BLaER1 (cell line): ENCODE measurements at regions not wholly inside any gene's neighbourhood (a gene's known extent, or its start where the extent isn't known, plus 50 kb on each side); places are given as distances from the start of the nearest gene placed in this dataset.

Experiments used
- H3K27ac ChIP-seq: shearing (Covaris generic); formaldehyde crosslinking; 2 replicates; pipeline ENCODE4 v1.8.1; 2022
- H3K27me3 ChIP-seq: shearing (Covaris generic); formaldehyde crosslinking; 2 replicates; pipeline ENCODE4 v1.8.1; 2022
- H3K36me3 ChIP-seq: shearing (Covaris generic); formaldehyde crosslinking; 2 replicates; pipeline ENCODE4 v1.8.1; 2022
- H3K4me1 ChIP-seq: shearing (Covaris generic); formaldehyde crosslinking; 2 replicates; pipeline ENCODE4 v1.8.1; 2022
- H3K4me2 ChIP-seq: shearing (Covaris generic); formaldehyde crosslinking; 2 replicates; pipeline ENCODE4 v1.8.1; 2022
- H3K4me3 ChIP-seq: shearing (Covaris generic); formaldehyde crosslinking; 2 replicates; pipeline ENCODE4 v1.8.1; 2022
- H3K9ac ChIP-seq: shearing (Covaris generic); formaldehyde crosslinking; 2 replicates; pipeline ENCODE4 v1.8.1; 2022
- H3K9me3 ChIP-seq: shearing (Covaris generic); formaldehyde crosslinking; 2 replicates; pipeline ENCODE4 v1.8.1; 2022
- H4K20me1 ChIP-seq: shearing (Covaris generic); formaldehyde crosslinking; 2 replicates; pipeline ENCODE4 v1.8.1; 2022
- Cebpa-rat ChIP-seq: shearing (Covaris generic); IDR thresholded peaks from 2 replicates; pipeline ENCODE4 v1.8.1; 2022

DNA sequence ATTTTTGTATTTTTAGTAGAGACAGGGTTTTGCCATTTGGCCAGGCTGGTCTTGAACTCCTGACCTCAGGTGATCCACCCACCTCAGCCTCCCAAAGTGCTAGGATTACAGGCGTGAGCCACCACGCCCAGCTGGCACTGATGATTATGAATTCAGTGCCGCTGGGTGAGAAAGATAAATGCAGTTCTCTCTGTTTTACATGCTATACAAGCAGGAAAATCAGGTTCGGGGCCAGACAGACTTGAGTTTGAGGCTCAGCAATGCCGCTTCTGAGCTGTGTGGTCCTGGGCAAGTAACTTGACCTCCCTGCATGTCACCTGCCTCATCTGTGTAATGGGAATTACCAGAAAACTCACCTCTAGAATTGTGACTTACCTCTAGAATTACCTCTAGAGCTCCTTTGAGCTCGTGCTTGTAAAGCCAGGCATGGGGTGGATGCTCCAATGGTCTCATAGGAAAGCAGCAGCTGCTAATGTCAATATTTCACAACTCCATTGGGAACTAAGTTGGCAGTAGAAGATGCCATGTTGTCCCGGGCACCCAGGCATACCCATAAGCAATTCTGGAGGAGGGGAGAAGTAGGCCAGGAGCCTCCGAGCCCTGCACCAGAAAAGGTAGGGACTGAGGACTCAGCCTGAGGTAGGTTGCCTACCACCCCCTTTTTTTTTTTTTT lies 119.8 kb upstream of the SLC25A33 start:
- Histone ChIP-seq H3K27ac (no peak overlapping the region), H4K20me1 (no peaks in the 10 kb centered on the region), H3K9ac (no peak overlapping the region), H3K4me2 (peak overlapping the region; percentile 75), H3K4me3 (no peak overlapping the region), H3K4me1 (peaks cover 97% of the 10 kb centered on the region), H3K27me3 (peaks cover 19% of the 10 kb centered on the region; the same call in 1 of the 2 replicates), H3K36me3 (no peaks in the 10 kb centered on the region), H3K9me3 (peaks cover 8% of the 10 kb centered on the region; the same call in 1 of the 2 replicates)
- no peak for TF ChIP-seq Cebpa-rat

DNA sequence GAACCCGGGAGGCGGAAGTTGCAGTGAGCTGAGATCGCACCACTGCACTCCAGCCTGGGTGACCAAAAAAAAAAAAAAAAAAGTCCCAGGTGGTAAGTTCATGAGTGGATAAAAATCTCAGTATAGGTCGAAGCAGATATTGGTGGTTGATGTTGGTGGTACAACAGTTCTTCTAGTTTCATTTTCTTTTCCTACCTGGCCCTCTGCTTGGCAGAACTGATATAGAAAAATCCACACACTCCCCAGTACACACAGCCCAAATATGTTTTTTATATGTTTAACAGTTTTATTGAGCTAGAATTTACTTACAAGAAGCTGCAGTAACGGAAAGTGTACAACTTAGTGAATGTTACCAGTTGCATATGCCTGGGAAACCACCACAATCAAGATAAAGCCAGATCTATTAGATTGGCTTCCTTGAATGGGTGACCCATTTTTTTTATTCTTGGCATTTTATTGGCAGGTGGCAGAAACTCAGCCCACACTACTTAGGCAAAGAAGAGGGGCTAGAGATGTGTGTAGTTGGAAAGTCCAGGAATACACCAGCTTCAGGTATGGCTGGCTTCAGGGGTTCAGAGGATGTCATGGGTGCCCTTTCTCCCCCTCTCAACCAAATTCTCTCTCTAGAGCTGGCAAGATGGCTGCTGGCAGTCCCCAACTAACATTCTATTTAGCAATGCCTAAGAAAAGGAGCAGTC lies 118.3 kb upstream of the SLC25A33 start:
- Histone ChIP-seq H4K20me1 (no peaks in the 10 kb centered on the region), H3K9me3 (peaks cover 8% of the 10 kb centered on the region; the same call in 1 of the 2 replicates), H3K27me3 (peaks cover 19% of the 10 kb centered on the region; the same call in 1 of the 2 replicates), H3K27ac (no peak overlapping the region), H3K36me3 (no peaks in the 10 kb centered on the region), H3K4me3 (no peak overlapping the region), H3K9ac (no peak overlapping the region), H3K4me1 (peaks cover 99% of the 10 kb centered on the region), H3K4me2 (peak overlapping the region; percentile 73)
- TF ChIP-seq Cebpa-rat = no peak

DNA sequence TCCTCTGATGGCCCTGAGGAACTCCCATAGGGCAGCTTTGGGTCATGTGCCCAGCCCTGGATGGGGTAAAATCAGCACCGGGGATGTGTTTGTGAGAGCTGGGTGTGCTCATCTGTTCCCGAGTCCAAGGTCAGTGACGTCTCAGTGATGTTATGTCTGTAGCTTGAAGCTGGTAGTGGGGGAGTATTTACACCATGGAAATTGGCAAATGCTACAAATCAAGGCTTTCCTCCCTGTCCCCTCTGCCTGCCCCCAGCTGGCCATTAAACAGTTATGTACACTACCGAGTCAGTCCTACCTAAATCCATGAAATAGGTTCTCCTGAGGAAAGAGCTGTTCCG lies 117.8 kb upstream of the SLC25A33 start:
- peaks cover 19% of the 10 kb centered on the region; the same call in 1 of the 2 replicates for H3K27me3 ChIP-seq
- peaks cover 98% of the 10 kb centered on the region for H3K4me1 ChIP-seq
- no peak overlapping the region for H3K4me3 ChIP-seq
- no peak overlapping the region for H3K27ac ChIP-seq
- no peak for TF ChIP-seq Cebpa-rat
- H3K36me3 ChIP-seq = no peaks in the 10 kb centered on the region
- no peaks in the 10 kb centered on the region for H4K20me1 ChIP-seq
- H3K9me3 ChIP-seq = peaks cover 8% of the 10 kb centered on the region; the same call in 1 of the 2 replicates
- H3K9ac ChIP-seq = no peak overlapping the region
- peak overlapping the region; percentile 73 for H3K4me2 ChIP-seq

DNA sequence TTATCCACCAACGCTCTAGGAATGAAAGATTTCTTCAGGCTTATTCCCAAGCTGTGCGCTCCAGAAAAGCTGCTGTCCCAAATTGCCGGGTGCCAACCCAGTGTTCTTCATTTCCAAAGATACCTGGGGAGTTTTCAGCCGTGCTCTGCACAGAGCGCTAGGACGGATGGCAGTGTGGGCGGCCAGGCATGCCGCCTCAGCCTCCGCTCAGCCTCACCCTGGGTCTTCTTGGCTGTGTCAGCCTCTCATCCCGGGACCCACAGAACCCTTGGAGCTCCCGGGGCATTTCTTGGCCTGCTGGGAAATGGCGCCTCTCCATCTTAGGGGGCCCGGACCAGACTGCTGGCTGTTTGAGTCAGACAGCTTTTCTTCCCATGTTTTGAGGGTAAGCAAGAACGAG lies 116.9 kb upstream of the SLC25A33 start:
- H3K27ac ChIP-seq = peak overlapping the region; percentile 46; the same call in 1 of the 2 replicates
- H4K20me1 ChIP-seq = no peaks in the 10 kb centered on the region
- no peak for TF ChIP-seq Cebpa-rat
- peaks cover 98% of the 10 kb centered on the region for H3K4me1 ChIP-seq
- H3K4me3 ChIP-seq = peak overlapping the region; percentile 7; the same call in 1 of the 2 replicates
- no peak overlapping the region for H3K9ac ChIP-seq
- H3K36me3 ChIP-seq = no peaks in the 10 kb centered on the region
- H3K4me2 ChIP-seq = peak overlapping the region; percentile 73
- H3K9me3 ChIP-seq = peaks cover 8% of the 10 kb centered on the region; the same call in 1 of the 2 replicates
- H3K27me3 ChIP-seq = peaks cover 19% of the 10 kb centered on the region; the same call in 1 of the 2 replicates

DNA sequence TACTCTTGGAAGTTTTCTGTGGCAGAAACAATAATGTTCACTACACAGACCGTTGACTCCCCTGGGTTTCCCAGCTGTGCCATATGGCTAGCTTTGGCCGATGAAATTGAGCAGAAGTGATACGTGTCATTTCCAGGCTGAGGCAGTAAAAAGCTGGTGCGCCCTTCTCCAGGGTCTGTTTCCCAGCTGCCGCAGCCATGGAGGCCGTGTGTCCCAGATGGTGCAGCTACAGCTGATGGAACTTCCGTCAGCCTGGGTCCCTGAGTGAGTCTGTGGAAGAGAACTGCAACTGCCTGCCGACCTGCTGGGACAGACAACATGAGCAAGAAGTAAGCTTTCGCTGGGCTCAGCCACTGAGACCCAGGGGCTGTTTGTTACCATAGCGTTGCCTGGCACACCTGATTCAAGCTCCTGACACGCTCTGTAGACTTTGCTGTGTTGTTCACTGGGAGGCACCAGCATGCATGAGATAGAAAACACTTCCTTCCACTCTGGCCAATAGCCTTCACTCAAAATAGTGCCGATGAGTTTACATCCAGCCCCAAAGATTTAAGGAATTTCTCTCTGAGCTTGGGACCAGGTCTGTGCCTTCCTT lies 116.3 kb upstream of the SLC25A33 start:
- peaks cover 19% of the 10 kb centered on the region; the same call in 1 of the 2 replicates for H3K27me3 ChIP-seq
- H3K4me2 ChIP-seq = peak overlapping the region; percentile 73
- no peak overlapping the region for H3K9ac ChIP-seq
- H3K4me1 ChIP-seq = peaks cover 98% of the 10 kb centered on the region
- H3K9me3 ChIP-seq = peaks cover 8% of the 10 kb centered on the region; the same call in 1 of the 2 replicates
- no peaks in the 10 kb centered on the region for H4K20me1 ChIP-seq
- H3K4me3 ChIP-seq = peak overlapping the region; percentile 7; the same call in 1 of the 2 replicates
- peak overlapping the region; percentile 46; the same call in 1 of the 2 replicates for H3K27ac ChIP-seq
- no peak for TF ChIP-seq Cebpa-rat
- H3K36me3 ChIP-seq = no peaks in the 10 kb centered on the region

DNA sequence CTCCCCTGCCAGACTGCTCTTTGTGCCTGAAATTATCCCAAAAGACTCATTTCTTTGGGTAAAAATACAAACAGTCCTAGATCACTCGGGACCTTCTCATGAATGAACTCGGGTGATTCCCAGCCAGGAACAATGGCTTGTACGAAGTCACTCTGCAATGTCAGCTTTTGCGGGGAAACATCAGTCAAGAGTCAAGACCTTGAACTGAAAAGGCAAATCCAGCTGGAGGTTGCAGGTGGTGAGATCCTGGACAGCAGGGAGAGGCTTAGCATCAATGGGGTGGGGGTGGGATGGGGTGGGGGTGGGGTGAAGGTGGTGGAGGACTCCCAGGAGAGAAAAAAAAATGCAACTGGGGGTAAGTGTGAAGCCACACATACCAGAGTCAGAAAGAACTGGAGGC lies 115.0 kb upstream of the SLC25A33 start:
- Histone ChIP-seq H3K36me3 (no peaks in the 10 kb centered on the region), H3K27ac (no peak overlapping the region), H3K27me3 (peaks cover 19% of the 10 kb centered on the region; the same call in 1 of the 2 replicates), H3K9me3 (peaks cover 8% of the 10 kb centered on the region; the same call in 1 of the 2 replicates), H3K9ac (no peak overlapping the region), H4K20me1 (no peaks in the 10 kb centered on the region), H3K4me3 (no peak overlapping the region), H3K4me2 (peak overlapping the region; percentile 89), H3K4me1 (peaks cover 94% of the 10 kb centered on the region)
- TF ChIP-seq Cebpa-rat = no peak

DNA sequence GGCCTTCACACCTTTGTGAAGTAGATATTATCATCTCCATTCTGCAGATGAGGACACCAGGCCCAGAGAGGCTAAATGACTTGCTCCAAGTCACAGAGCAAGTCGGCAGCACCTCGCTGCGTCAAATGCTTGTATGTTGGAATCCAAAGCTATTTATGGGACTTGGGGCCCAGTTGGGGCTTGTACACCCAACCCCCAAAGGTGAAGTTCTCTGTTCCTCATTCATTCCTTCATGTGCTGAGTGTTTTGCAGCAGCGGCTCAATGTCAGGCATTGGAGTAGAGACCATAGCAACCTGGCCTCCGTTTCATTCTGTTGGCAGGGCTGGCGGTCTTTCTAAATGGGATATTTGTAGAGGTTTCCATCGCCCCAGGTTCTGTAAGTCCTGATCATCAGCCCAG lies 113.4 kb upstream of the SLC25A33 start:
- Histone ChIP-seq H3K27ac (peak overlapping the region; percentile 87), H3K4me2 (peak overlapping the region; percentile 89)
- TF ChIP-seq Cebpa-rat = no peak

DNA sequence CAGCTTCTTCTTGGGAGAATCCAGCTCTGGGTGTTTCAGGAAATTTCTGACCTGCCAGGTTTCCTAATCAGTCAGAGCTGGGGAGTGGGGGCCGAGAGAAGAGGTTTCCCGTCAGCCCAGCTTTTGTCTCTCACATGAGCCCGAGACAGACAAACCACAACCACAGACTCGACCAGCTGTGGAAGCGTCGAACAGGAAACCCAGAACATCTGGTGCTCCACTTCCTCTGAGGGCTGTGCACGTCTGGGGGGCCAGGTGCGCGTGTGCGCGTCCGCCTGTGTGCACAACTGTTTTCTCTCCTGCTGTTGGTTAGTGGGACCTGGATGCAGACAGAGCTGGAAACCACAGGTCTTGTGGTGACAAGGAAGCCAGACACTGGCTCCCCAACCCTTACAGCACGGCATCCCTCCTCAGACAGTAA lies 113.0 kb upstream of the SLC25A33 start:
- peaks cover 16% of the 10 kb centered on the region; the same call in 1 of the 2 replicates for H3K27me3 ChIP-seq
- H3K4me1 ChIP-seq = peaks cover 80% of the 10 kb centered on the region
- H3K4me2 ChIP-seq = peak overlapping the region; percentile 89
- H4K20me1 ChIP-seq = no peaks in the 10 kb centered on the region
- H3K9ac ChIP-seq = peak overlapping the region; percentile 69
- peak overlapping the region; percentile 49 for H3K4me3 ChIP-seq
- H3K9me3 ChIP-seq = peaks cover 8% of the 10 kb centered on the region; the same call in 1 of the 2 replicates
- no peaks in the 10 kb centered on the region for H3K36me3 ChIP-seq
- no peak for TF ChIP-seq Cebpa-rat
- H3K27ac ChIP-seq = peak overlapping the region; percentile 87

More for the DNA sequence above, 113.4 kb upstream of the SLC25A33 start:
- Histone ChIP-seq H3K4me1 (peaks cover 85% of the 10 kb centered on the region), H3K4me3 (peak overlapping the region; percentile 49), H3K9me3 (peaks cover 8% of the 10 kb centered on the region; the same call in 1 of the 2 replicates), H4K20me1 (no peaks in the 10 kb centered on the region), H3K36me3 (no peaks in the 10 kb centered on the region), H3K9ac (peak overlapping the region; percentile 69), H3K27me3 (peaks cover 19% of the 10 kb centered on the region; the same call in 1 of the 2 replicates)

DNA sequence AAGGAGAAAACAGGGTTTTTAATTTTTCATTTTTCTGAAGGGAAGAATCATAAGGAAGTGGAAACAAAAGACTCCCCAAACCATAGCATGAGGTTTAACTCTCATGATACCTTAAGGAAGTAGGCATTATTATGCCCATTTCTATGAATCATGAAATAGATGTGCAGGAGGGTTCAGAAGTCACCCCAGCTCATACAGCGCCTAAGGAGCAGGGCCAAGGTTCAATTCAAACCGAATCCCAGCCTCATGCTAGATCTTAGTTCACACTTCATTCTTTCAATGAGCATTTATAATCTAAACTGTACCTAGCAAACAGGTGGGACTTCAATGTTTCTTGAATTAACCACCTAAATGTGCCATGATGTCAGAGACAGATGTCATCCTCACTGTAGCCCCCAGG lies 111.9 kb upstream of the SLC25A33 start:
- H4K20me1 ChIP-seq = no peaks in the 10 kb centered on the region
- H3K4me2 ChIP-seq = peak overlapping the region; percentile 89
- H3K36me3 ChIP-seq = no peaks in the 10 kb centered on the region
- peaks cover 6% of the 10 kb centered on the region; the same call in 1 of the 2 replicates for H3K27me3 ChIP-seq
- H3K4me3 ChIP-seq = no peak overlapping the region
- no peak for TF ChIP-seq Cebpa-rat
- peaks cover 69% of the 10 kb centered on the region for H3K4me1 ChIP-seq
- H3K9me3 ChIP-seq = peaks cover 8% of the 10 kb centered on the region; the same call in 1 of the 2 replicates
- peak overlapping the region; percentile 87; the same call in 1 of the 2 replicates for H3K27ac ChIP-seq
- peak overlapping the region; percentile 51; the same call in 1 of the 2 replicates for H3K9ac ChIP-seq
